ENCODE measurements at regions not wholly inside any gene's neighbourhood (a gene's known extent, or its start where the extent isn't known, plus 50 kb on each side); places are given as distances from the start of the nearest gene placed in this dataset.

- H2BK20ac ChIP-seq (ENCODE audit: low read depth, low read length, poor library complexity, severe bottlenecking) = no peak overlapping the region
- no peak overlapping the region for H4K5ac ChIP-seq (ENCODE audit: insufficient read length, low read depth, low read length)
- no peak overlapping the region for H3K14ac ChIP-seq (ENCODE audit: insufficient read depth, low read length)
- H4K8ac ChIP-seq (replicated peaks; ENCODE audit: insufficient read length, low read depth, low read length) = no peak overlapping the region
- H2BK120ac ChIP-seq (ENCODE audit: low read depth, low read length, poor library complexity, severe bottlenecking) = no peak overlapping the region
- H3K27ac ChIP-seq (ENCODE audit: insufficient read length, low read depth, low read length) = no peak overlapping the region
- H2BK12ac ChIP-seq (ENCODE audit: insufficient read length, low read depth, low read length) = no peak overlapping the region
- Mint-ChIP-seq H3K4me1 (peaks cover 8 to 14% of the 10 kb centered on the region in 2 experiments), H3K36me3 (ENCODE audit: insufficient read depth in 1 of 3, low read depth in 3 of 3) (no peaks in the 10 kb centered on the region), H3K9me3 (no peaks in the 10 kb centered on the region), H3K27me3 (ENCODE audit: low read depth) (peaks cover 2% of the 10 kb centered on the region; the same call in 1 of the 2 replicates), H3K27ac (no peak overlapping the region; a peak in 1 of 7 replicates), H3K4me3 (no peak overlapping the region)
- no peak overlapping the region for H4K91ac ChIP-seq (ENCODE audit: insufficient read length, low read depth, low read length)
- H3K23ac ChIP-seq (ENCODE audit: insufficient read length, low read depth, low read length) = no peak overlapping the region
- H3T11ph ChIP-seq (ENCODE audit: low read length) = no peak overlapping the region
- no peak overlapping the region for H3K56ac ChIP-seq (ENCODE audit: insufficient read length, low read depth, low read length)
- H3K18ac ChIP-seq (ENCODE audit: insufficient read length, low read depth, low read length) = no peak overlapping the region
- H3K79me1 ChIP-seq (ENCODE audit: insufficient read depth, low read depth, low read length, poor library complexity, severe bottlenecking) = no peaks in the 10 kb centered on the region
- no peaks in the 10 kb centered on the region for H3K79me2 ChIP-seq (ENCODE audit: insufficient read depth, low read length)
- no peak overlapping the region for H3K9ac ChIP-seq (ENCODE audit: extremely low read depth, insufficient read length, low read length)
- H3K27me3 ChIP-seq (ENCODE audit: insufficient read depth, low read length) = no peaks in the 10 kb centered on the region
- H2AFZ ChIP-seq (ENCODE audit: low read length) = no peak overlapping the region
- H2BK5ac ChIP-seq (ENCODE audit: insufficient read length, low read length) = no peak overlapping the region
- no peaks in the 10 kb centered on the region for H3K4me1 ChIP-seq (ENCODE audit: insufficient read depth, low read length)
- H3K23me2 ChIP-seq (ENCODE audit: insufficient read length, low read depth, low read length, poor library complexity, severe bottlenecking) = no peaks in the 10 kb centered on the region
- H3K4me2 ChIP-seq (ENCODE audit: insufficient read depth, insufficient read length, low read length) = no peak overlapping the region
- H3K9me3 ChIP-seq (ENCODE audit: control insufficient read depth, low read depth, low read length) = no peaks in the 10 kb centered on the region
- H3K4ac ChIP-seq (ENCODE audit: low read depth, low read length) = no peak overlapping the region
- H2AK5ac ChIP-seq (ENCODE audit: insufficient read length, low read length) = no peak overlapping the region
- WGBS (ENCODE audit: extremely low coverage, insufficient read length, low lambda C conversion rate) = no CpG with 5 or more reads among the region's 10 CpGs
- no peak for DNase-seq
- H4K20me1 ChIP-seq (ENCODE audit: control insufficient read depth, insufficient read depth, insufficient read length) = no peaks in the 10 kb centered on the region
- no peak for TF ChIP-seq CTCF (conservative IDR thresholded peaks at IDR 0.05)
- H2BK15ac ChIP-seq (ENCODE audit: low read depth, low read length) = no peak overlapping the region
Observed at GRCh38 chr15:70242951-70243685, 145.4 kb upstream of the TLE3 start.
